Lower leg skin (tissue), 3 donors: ENCODE measurements at regions not wholly inside any gene's neighbourhood (a gene's known extent, or its start where the extent isn't known, plus 50 kb on each side); places are given as distances from the start of the nearest gene placed in this dataset.

Experiments used
- CTCF ChIP-seq, 3 donors: fragments of 450-650 bp; IDR thresholded peaks; one replicate each; pipeline ENCODE4 v1.5.1; 2016; ENCODE audit warnings: antibody characterized with exemption in 3 of 3, mild to moderate bottlenecking in 3 of 3, moderate library complexity in 2 of 3
- POLR2A ChIP-seq, 2 donors: fragments of 450-650 bp; IDR thresholded peaks; one replicate each; pipeline ENCODE4 v1.6.1; 2016 to 2017; ENCODE audit warnings: antibody characterized with exemption in 2 of 2, mild to moderate bottlenecking in 1 of 2, moderate library complexity in 1 of 2

DNA sequence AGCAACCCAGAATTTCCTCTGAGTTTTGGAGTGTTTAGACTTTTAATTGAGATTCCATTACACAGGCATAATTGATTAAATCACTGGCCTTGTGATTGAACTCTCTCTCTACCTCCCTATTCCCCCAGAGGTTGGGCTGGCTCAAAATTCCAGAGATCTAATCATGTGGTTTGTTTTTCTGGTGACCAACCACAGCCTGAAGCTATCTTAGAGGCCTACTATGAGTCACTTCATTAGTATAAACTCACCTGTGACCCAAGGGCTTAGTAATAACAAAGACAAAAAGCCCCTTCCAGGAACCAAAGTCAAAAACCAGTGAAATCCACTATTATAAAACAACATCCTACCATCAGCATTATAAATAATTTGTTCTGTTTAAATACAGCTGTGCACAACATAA, 992.5 kb upstream of the CITED2 start:
- TF ChIP-seq CTCF (IDR thresholded peaks at IDR 0.05) (no peak), POLR2A (IDR thresholded peaks at IDR 0.05) (no peak)
